Neural cell (in vitro differentiated cells): ENCODE measurements at regions not wholly inside any gene's neighbourhood (a gene's known extent, or its start where the extent isn't known, plus 50 kb on each side); places are given as distances from the start of the nearest gene placed in this dataset.
"Not testable (repeated sequence)": the region's sequence is repeated elsewhere in the genome, so short reads cannot be mapped to it uniquely, and the experiment has no call there.

ENCODE experiments used
- H2AFZ ChIP-seq: fragments of 200-600, 300-800 bp; sonication (generic), shearing (Covaris generic); 2 replicates; pipeline ENCODE4 v1.6.0; 2014; ENCODE audit warnings: low read depth, mild to moderate bottlenecking, antibody characterized with exemption, low read length, moderate library complexity
- H3F3A ChIP-seq: fragments of 200-600 bp; shearing (Covaris generic); 2 replicates; pipeline ENCODE4 v1.6.1; 2016; ENCODE audit warnings: mild to moderate bottlenecking, moderate library complexity, mixed read lengths, antibody characterized with exemption, low read length; ENCODE audit not compliant: insufficient read depth, poor library complexity, severe bottlenecking
- H3K27ac ChIP-seq: fragments of 200-600, 300-800 bp; sonication (generic), shearing (Covaris generic); 2 replicates; pipeline ENCODE4 v1.5.1; 2014; ENCODE audit warnings: mild to moderate bottlenecking, low read length, moderate library complexity
- H3K27me3 ChIP-seq: fragments of 300-800, 200-600 bp; sonication (generic), shearing (Covaris generic); 2 replicates; pipeline ENCODE4 v1.6.0; 2014; ENCODE audit warnings: mild to moderate bottlenecking, low read depth, low read length, moderate library complexity; ENCODE audit not compliant: insufficient read depth
- H3K36me3 ChIP-seq: fragments of 300-800, 200-600 bp; sonication (generic), shearing (Covaris generic); 2 replicates; pipeline ENCODE4 v1.5.1; 2014; ENCODE audit warnings: mild to moderate bottlenecking, antibody characterized with exemption, low read length, moderate library complexity; ENCODE audit not compliant: insufficient read depth
- H3K4me2 ChIP-seq: fragments of 300-800, 200-600 bp; sonication (generic), shearing (Covaris generic); 2 replicates; pipeline ENCODE4 v1.6.0; 2014; ENCODE audit warnings: mild to moderate bottlenecking, low read length
- H3K4me3 ChIP-seq: fragments of 300-800, 200-600 bp; sonication (generic), shearing (Covaris generic); 2 replicates; pipeline ENCODE4 v1.5.1; 2014; ENCODE audit warnings: mild to moderate bottlenecking, low read length, moderate library complexity
- H3K79me2 ChIP-seq: fragments of 200-600 bp; shearing (Covaris generic); replicated peaks from 2 replicates; pipeline ENCODE4 v1.6.0; 2014; ENCODE audit warnings: mild to moderate bottlenecking, low read length, moderate library complexity; ENCODE audit not compliant: insufficient read depth
- H3K9ac ChIP-seq: fragments of 300-800, 200-600 bp; sonication (generic), shearing (Covaris generic); 2 replicates; pipeline ENCODE4 v1.6.1; 2016; ENCODE audit warnings: mild to moderate bottlenecking, low read length, mixed read lengths
- H3K9me2 ChIP-seq: fragments of 200-600 bp; shearing (Covaris generic); 2 replicates; pipeline ENCODE4 v1.6.1; 2016; ENCODE audit warnings: mild to moderate bottlenecking, low read length, mixed read lengths; ENCODE audit not compliant: insufficient read depth
- H3K9me3 ChIP-seq: fragments of 200-600, 300-800 bp; sonication (generic), shearing (Covaris generic); 2 replicates; pipeline ENCODE4 v1.6.1; 2016; ENCODE audit warnings: mild to moderate bottlenecking, mixed run types, low read length, moderate library complexity, mixed read lengths
- H4K20me1 ChIP-seq: fragments of 200-600 bp; shearing (Covaris generic); 2 replicates; pipeline ENCODE4 v1.6.1; 2016; ENCODE audit warnings: mild to moderate bottlenecking, mixed run types; ENCODE audit not compliant: insufficient read depth

GRCh38 chr1:146763234-146763633 is 174.9 kb upstream of the NBPF12 start:
- not testable (repeated sequence) for H3K27me3 ChIP-seq, H3K4me3 ChIP-seq, H3K36me3 ChIP-seq, H2AFZ ChIP-seq, H3F3A ChIP-seq, H3K79me2 ChIP-seq, H3K9me3 ChIP-seq, H3K9me2 ChIP-seq, H3K9ac ChIP-seq, H4K20me1 ChIP-seq, H3K27ac ChIP-seq, H3K4me2 ChIP-seq

GRCh38 chr1:146756858-146757257 is 181.3 kb upstream of the NBPF12 start:
- H3K27me3 ChIP-seq, H2AFZ ChIP-seq, H3K9ac ChIP-seq, H3K27ac ChIP-seq, H3K9me3 ChIP-seq, H3K79me2 ChIP-seq, H4K20me1 ChIP-seq, H3K36me3 ChIP-seq, H3K9me2 ChIP-seq, H3K4me3 ChIP-seq, H3F3A ChIP-seq, H3K4me2 ChIP-seq: not testable (repeated sequence)

GRCh38 chr1:146748686-146749085 is 189.4 kb upstream of the NBPF12 start:
- H3K9me2 ChIP-seq, H4K20me1 ChIP-seq, H3K4me2 ChIP-seq, H3K36me3 ChIP-seq, H3K27ac ChIP-seq, H2AFZ ChIP-seq, H3K9ac ChIP-seq, H3K79me2 ChIP-seq, H3K4me3 ChIP-seq, H3K9me3 ChIP-seq, H3F3A ChIP-seq, H3K27me3 ChIP-seq: not testable (repeated sequence)

- not testable (repeated sequence) for H3K4me2 ChIP-seq, H2AFZ ChIP-seq, H3K9me3 ChIP-seq, H3F3A ChIP-seq, H3K79me2 ChIP-seq, H3K36me3 ChIP-seq, H3K9me2 ChIP-seq, H3K9ac ChIP-seq, H3K4me3 ChIP-seq, H3K27me3 ChIP-seq, H3K27ac ChIP-seq, H4K20me1 ChIP-seq
These were observed 206.0 kb upstream of the NBPF12 start for GRCh38 chr1:146731981-146732680.

- H2AFZ ChIP-seq, H3K27ac ChIP-seq, H3K27me3 ChIP-seq, H3K79me2 ChIP-seq, H3K9ac ChIP-seq, H3K36me3 ChIP-seq, H3K4me3 ChIP-seq, H3K4me2 ChIP-seq, H4K20me1 ChIP-seq, H3K9me3 ChIP-seq, H3K9me2 ChIP-seq, H3F3A ChIP-seq: not testable (repeated sequence)
These were observed 208.3 kb upstream of the NBPF12 start for GRCh38 chr1:146729642-146730344.

- H3K9me3 ChIP-seq, H3F3A ChIP-seq, H3K4me3 ChIP-seq, H3K27me3 ChIP-seq, H3K4me2 ChIP-seq, H2AFZ ChIP-seq, H3K9ac ChIP-seq, H3K79me2 ChIP-seq, H3K27ac ChIP-seq, H3K9me2 ChIP-seq, H3K36me3 ChIP-seq, H4K20me1 ChIP-seq: not testable (repeated sequence)
These were observed 223.1 kb upstream of the NBPF12 start for GRCh38 chr1:146715054-146715453.
